Mucosa of gallbladder (tissue), 1 donor: ENCODE measurements at regions not wholly inside any gene's neighbourhood (a gene's known extent, or its start where the extent isn't known, plus 50 kb on each side); places are given as distances from the start of the nearest gene placed in this dataset.
"Not testable (repeated sequence)": the region's sequence is repeated elsewhere in the genome, so short reads cannot be mapped to it uniquely, and the experiment has no call there.

ENCODE experiments used
- DNase-seq: peaks from one replicate; pipeline ENCODE4 v3.0.0-alpha.2; 2020; ENCODE audit warnings: low spot score
- donor health status: DM: no; HTN: no; CAD: no.

DNA sequence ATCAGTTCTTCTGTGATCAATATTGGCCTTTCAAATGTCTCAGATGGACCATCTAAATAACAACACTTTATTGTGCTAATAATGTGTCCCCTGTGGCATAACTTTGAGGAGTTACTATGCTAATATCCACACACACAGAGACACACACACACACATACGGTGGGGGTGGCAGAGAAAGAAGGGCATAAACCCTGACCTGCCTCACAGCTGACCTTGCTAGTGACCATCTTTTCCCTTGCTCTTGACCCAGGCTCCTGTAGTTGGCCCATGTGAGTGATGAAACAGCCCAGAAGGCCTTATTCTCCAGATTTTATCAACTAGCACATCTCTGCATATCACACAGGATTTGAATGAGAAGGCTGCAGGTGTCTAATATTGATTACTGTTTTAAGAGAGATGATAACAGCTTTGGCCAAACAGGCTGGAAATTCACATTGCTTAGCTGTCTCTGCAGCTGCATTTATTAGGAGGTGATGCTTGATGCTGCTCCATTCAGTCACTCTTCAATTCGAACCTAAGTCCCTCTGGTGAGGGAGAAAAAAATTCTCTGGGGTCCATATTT lies 176.4 kb downstream of the ACTR3 start:
- DNase-seq: no peak

DNA sequence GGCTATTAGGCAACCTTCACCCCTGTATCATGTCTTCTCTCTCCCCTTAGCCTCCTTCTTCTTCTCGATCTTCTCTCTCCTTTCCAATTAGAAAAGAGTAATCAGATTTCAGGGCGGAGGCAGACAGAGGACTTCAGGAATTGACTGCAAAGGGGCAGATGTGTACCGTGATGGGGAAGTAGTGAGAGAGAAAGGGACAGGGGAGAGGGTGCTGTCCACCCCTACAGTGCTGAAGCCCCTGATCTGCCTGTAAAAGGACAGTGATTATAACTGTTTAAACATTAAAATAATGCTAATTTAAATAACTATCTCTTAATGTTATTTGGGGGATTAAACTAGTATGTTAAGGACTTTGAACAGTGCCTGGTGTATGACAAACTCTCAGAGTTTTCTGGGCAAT lies 178.5 kb downstream of the ACTR3 start:
- no peak for DNase-seq

DNA sequence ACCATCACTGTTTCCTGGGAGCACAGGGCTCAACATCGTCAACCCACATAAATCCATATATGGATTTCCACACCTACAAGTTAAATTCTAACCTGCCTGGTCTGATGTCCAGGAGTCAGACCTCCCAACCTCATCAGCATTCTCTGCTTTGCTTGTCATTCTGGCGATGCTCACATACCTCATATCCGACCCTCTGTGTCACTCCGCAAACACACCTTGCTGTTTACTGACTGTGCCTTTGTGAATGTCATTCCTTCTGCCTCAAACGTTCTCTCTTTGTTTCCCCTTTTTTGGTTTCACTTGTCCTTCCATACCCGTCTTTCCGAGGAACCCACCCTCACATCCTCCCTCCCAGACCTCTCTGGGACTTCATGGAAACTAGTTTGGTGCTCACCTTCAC lies 187.1 kb downstream of the ACTR3 start:
- peak; percentile 19 for DNase-seq

DNA sequence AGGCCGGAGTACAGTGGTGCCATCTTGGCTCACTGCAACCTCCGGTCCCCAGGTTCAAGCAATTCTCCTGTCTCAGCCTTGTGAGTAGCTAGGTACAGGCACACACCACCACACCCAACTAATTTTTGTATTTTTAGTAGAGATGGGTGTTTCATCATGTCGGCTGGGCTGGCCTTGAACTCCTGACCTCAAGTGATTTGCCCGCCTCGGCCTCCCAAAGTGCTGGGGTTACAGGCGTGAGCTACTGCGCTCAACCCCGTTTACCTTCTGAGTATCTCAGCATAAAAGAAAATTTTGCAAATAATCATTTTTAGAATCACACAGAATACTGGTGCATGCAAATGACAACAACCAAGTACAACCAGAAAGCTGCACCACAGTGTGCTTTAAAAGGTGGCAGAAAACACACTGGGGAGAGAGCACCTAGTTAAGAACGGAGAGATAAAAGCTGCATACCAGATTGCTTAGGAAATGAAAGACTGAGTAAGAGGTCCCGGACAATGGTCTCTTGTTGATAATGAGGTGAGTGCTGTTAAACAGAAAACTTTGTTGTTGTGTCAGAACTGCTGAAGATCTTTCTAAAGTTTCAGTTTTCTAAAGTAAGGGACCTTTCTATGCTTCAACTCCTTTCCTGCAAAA lies 189.6 kb downstream of the ACTR3 start:
- no peak for DNase-seq

DNA sequence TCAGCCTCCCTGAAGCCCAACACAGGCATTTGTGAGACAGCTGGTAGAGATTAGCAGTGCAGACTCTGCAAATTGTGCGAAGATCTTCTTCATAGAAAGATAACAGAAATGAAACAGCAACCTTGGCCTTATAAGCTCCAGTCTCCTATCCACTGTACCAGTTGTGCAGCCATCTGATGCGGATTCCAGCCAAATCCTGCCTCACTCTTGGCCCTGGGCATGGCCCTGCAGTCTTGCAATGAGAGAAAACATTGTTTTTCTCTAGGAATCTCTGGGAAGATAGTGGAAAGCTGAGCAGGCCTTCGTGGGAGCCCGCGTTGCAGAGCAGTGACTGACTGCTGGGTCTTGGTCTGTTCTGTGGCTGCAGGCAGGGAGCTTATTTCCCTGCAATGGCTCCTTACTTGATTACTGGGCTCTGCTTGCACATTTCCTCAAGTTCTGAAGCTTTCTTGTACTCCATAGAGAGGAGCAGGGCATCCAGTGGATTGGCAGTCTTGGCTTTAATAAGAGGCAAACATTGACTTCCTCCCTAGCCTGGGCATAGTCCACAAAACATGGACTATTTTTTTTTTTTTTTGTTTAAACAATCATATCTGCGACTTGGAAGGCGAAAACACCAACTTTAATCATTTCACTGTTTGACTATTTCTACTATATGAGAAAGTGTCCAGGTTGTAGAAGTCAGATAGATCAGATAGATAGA lies 193.0 kb downstream of the ACTR3 start:
- peak; percentile 19 for DNase-seq

DNA sequence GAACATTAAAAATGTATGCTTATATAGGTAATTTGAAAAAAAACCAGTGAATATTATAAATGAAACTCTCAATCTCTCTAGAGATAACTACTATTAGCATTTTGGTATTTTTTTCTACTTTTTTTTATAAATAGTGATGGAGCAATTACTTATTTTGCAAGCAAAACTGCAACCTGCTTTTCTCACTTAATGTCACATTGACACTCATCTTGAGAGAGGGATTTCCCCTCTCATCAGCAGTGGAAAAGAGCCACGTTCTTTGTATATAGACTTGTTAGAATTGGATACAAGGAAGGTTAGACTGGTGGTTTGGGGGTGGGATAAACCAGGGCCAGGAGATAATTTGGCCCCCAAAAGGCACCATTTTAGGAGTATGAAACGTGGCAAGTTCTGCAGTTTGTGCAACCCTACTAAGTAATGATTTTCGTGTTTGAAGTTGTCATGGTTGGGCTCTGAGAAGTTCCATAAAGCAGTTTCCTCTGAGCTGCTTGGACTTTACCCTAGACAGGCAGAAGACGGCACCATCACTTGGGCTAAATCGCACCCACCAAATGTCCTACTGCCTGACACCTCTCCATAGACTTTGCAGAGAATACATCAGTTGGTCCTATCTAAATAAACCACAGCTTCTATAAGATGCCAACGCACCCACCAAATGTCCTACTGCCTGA lies 194.0 kb downstream of the ACTR3 start:
- no peak for DNase-seq

DNA sequence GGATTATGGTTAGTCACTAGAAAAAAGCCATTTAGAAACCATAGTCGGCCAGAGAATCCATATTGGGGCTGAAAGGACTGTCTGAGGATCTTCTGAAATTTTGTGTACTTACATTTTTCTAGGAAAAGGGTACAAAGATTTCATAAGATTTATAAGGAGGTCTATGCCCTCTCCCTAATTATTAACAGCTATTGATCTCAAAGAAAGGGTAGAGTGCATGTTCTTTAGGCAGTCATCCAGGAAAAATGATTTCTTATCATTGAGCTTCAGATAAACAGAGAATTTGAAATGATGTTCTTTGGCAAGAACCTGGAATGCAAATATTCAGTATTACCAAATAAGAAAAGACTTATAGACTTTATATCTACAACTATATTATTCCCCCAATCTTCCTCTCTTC lies 195.3 kb downstream of the ACTR3 start:
- DNase-seq: no peak

DNA sequence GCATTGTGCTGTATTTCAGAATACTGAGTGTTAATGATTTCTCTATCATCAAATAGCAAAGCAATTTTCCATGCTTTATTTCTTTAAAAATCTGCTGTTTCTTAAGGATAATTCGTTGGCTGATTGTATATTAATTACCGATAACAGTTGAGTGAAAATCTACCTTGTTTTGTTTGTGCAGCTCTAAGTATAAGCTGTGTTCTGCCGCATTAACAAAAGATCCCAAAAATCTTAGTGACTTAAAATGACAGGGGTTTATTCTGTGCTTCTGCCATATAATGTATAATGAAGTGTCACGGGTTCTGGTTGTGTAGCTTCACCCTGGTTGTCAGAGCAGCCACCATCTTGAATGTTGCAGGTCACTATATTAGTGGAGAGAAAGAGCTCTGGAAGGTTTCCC lies 196.1 kb downstream of the ACTR3 start:
- no peak for DNase-seq

DNA sequence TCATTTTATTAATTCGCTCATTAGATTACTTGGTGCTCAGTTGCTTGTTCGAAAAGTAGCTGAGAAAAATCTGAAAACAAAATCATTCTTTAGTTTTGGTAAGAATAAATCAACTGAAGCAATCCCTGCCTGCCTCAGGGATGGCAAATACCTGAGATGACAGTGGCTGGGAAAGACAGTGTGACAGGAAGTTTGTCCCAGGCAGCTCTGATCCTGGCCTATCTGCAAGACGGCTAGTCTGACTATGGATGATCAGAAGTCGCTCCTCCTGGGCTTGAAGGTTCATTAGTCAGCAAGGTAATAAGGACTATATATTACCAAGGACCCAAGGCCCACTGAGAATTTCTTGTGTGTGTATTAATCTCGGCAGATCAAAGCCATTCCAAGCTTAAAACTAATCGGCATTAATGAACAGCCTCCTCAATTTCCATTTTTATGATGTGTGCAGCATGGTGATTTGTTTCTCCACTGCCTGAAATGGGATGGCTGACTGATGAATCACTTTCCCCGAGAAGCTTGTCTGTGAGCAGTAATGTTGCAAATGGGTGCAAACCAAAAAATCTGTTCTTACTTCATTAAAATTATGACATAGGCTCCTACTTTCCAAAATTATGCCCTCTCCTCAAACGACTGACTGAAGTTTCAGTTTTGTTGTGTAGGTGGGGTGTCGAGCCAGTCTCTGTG lies 199.9 kb downstream of the ACTR3 start:
- DNase-seq: no peak

DNA sequence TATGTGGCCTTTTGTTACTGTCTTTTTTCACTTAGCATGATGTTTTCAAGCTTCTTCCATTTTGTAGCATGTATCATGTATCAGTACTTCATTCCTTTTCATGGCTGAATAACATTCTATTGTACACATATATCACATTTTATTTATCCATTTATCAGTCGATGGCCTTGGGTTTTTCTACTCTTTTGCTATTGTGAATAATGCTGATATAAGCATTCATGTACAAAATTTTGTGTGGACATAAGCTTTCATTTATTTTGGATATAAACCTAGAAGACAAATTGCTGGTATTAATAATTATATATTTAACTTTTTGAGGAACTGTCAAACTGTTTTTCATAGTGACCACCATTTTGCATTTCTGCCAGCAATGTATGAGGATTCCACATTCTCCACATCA lies 201.1 kb downstream of the ACTR3 start:
- DNase-seq: no peak

DNA sequence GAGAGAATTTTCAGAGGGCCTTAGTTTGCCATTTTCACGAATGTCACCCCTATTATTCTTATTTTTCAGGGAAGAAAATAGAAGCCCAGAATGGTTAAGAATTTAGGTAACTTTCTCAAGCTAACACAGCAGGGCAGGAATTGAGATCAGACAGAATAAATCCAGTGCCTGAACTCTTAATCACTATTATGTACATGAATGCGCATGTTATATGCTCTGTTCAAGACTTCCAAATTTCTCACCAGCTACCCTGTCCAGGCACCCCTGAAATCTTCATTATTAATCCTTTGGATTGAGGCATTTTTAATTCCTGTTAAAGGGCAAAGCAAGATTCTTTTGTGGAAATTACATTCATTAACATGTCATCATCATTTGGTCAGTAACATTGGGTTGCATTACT lies 218.4 kb downstream of the ACTR3 start:
- DNase-seq: no peak

DNA sequence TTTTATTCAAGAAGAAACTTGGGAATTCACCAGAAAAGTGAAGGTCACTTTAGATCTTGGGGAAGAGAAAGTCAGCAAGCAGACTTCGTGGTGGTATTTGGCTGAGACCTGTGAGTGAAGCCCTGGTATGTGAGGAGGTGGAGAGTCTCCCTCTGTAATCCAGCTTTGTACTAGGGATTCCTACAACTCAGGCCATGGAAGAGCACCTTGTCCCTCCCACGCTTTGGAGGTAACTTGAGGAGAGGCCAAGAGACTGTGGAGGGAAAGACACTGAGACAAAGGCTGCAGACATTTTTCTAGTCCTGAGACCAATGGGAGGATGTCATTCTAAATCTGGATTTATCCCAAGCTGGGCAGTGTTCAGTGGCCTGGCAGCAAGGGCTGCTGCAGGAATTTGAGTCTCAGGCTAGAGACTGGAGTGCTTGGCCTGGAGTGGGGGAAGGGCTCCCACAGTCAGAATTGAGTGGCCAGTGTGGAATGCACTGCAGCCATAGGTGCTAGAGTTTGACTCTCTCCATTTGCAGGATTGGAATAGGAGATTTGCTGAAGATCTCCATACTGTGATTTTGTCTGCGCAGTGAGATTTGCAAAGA lies 219.0 kb downstream of the ACTR3 start:
- no peak for DNase-seq

DNA sequence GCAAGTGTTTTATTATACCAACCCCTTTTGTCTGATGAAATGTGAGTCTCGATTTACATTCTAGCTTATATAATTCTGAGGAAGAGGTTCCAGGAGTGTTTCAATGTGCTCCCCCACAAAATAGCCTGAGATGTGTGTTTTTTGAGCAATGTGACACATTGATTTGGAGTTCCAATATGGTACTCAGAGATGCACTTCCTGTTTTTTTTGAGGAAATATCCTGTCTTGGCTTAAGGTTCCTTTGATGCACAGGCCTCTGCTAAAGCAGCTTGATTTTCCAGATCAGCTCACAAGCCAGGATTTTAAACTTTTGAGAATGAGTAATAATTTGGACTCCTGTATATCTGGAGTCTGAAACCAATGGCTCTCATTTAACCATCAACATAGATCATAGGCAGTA lies 221.4 kb downstream of the ACTR3 start:
- no peak for DNase-seq

DNA sequence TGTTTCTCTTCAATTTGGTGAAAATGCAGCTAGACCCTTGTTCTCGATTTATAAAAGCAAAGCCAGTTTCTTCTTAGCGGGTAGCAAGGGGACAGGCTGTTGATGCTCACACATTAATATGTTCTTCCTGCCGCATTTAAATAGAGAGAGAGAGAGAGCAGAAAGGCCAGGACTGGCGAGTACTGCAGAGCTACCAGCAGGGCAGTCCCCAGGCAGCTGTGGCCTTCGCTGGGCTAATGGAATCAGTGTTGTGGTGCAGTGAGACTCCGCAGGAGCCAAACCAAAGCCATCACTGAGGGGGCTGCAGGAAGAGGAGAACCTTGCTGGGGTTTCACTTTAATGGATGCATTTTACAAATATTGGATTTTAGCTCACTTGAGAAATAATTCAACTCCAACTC lies 223.6 kb downstream of the ACTR3 start:
- no peak for DNase-seq

DNA sequence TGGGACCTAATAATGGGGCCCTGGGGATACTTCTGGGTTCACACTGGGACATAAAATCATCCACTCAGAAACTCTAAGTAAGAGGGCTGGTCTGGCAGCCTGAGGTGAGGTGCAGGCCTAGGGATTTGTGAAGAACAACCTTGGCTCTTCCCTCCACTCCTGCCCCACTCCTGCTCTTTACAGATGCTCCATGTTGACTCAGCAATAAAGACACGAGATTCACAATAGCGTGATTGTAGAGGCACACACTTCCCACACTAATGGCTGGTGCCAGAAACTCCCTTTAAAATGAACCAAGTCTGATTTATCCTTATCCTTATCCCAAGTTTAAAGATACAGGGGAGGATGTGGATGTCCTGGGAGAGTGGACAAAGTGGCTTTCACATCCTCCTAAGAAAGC lies 228.2 kb downstream of the ACTR3 start:
- DNase-seq: no peak

DNA sequence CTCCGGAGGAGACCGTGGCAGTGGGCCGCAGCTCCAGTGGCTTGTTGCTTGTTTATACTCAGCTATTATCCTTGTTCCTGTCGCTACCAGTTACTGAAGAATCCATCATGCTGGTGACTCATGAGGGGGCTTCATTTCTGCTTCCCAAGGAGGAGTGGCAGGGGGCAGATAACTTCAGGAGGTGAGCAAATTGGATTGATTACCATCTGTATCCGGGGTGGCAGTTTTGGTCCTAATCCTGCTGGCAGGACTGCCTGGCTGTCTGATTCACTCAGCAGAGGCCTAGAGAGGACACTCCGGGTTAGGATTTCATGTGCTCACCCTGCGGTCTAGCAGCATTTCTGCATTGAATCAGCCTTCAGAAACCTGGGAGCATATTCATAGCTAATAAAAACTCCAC lies 230.0 kb downstream of the ACTR3 start:
- no peak for DNase-seq

DNA sequence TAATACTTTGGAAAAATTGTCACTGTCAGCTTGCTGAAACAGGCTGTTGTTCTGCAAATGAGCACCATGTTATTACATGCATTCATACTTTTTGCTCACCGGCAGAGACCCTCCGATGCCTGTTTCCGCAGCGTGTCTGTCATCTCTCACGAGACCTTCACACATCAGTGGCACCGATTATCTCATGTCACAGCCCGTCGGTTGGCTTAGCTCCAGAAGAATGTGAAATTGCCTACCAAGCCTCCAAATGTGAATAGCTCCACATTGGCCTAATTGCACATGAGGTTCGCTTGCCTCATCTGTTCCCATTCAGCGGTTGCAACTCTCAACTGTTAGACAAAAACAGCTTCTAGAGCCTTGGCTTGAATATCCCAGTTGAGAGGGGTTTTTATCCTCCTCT lies 233.0 kb downstream of the ACTR3 start:
- no peak for DNase-seq

DNA sequence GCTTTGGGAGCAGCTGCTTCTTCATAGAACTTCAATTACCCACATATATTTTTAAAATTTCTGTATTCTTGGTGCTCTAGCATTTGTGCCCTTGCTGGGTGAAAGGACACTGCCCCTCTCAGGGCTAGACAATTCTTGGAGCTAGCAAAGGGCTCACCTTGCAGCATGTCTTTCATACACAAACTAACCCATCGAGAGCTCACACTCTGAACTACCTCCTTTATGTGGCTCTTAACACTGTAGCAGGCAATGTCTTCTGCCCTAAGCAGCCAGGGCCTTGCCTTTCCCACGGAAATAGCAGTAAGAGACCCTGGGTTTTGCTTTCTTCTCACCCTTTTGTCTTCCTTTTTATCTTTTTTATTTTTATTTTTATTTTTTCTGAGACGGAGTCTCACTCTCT lies 234.0 kb downstream of the ACTR3 start:
- DNase-seq: no peak

DNA sequence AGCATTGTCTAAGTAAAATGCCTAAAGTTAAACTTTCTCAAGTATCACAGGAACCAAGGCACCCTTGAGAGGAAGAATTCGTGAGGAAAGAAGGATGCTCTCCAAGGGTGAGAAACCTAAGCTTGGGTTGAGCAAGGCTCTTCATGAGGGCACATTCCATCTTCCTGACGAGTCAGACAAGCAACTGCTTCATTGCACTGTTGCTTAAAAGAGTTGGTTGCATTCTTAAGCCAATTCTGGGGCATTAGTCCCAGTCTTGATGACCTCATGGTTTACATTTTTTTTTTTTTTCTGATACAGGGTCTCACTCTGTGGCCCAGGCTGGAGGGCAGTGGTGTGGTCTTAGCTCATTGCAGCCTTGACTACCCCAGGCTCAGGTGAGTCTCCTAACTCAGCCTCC lies 237.5 kb downstream of the ACTR3 start:
- no peak for DNase-seq

DNA sequence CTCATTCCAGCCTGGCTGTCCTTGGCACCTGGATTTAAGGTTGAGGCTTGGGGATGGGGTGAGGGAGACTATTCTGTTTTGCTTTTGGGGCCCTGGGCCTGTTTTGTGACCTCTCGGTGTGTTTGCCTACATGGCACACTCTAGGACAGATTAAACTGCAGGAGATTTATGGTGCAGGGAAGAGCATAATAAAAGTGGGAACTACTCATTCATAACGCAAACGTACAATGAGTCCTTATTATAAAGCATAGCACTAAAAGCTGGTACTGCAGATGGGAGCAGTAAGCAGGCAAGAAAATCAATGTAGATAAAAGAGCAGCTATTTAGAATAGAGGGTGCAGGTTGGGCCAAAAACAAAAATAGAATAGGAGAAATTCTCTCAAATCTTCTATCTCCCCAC lies 238.4 kb downstream of the ACTR3 start:
- DNase-seq: no peak

DNA sequence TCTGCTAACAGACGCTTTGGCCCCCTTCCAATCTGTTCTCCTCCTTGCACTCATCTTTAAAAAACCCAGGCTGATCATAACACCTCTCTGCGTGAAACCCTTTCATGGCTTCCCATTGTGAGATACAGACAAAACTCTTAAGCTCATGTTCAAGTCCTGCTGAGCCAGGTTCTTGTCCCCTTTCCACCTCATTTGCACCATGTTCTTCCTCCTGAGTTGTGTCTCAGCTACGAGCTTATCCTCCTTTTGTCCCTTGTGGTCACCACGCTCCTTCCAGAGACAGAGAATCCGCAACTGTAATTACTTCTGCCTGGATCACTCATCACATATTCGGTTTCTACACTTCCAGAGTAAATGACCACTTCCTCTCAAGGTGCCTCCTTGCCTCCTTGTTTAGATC lies 238.8 kb downstream of the ACTR3 start:
- DNase-seq: no peak

DNA sequence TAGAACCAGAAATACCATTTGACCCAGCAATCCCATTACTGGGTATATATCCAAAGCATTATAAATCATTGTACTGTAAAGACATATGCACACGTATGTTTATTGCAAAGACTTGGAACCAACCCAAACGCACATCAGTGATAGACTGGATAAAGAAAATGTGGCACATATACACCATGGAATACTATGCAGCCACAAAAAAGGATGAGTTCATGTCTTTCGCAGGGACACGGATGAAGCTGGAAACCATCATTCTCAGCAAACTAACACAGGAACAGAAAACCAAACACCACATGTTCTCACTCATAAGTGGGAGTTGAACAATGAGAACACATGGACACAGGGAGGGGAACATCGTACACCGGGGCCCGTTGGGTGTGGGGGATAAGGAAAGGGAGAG lies 242.2 kb downstream of the ACTR3 start:
- DNase-seq: not testable (repeated sequence)
